GM21737 (cell line): ENCODE measurements at regions not wholly inside any gene's neighbourhood (a gene's known extent, or its start where the extent isn't known, plus 50 kb on each side); places are given as distances from the start of the nearest gene placed in this dataset.

ENCODE experiments used
- ATAC-seq: cut with Tn5 transposase; IDR thresholded peaks from one replicate; pipeline ENCODE4 v1.9.1; 2021; ENCODE audit warnings: mild to moderate bottlenecking, moderate library complexity; ENCODE audit not compliant: unreplicated experiment

- no peak for ATAC-seq
Observed at GRCh38 chr2:219765231-219765911, 137.9 kb downstream of the SLC4A3 start.

GRCh38 chr2:219766658-219767057, 139.2 kb downstream of the SLC4A3 start:
- no peak for ATAC-seq

- ATAC-seq = no peak
Observed at GRCh38 chr2:219769090-219769910, 141.9 kb downstream of the SLC4A3 start.

GRCh38 chr2:219772103-219772635, 144.7 kb downstream of the SLC4A3 start:
- no peak for ATAC-seq

- ATAC-seq = no peak
Observed at GRCh38 chr2:219772697-219773096, 145.3 kb downstream of the SLC4A3 start.

GRCh38 chr2:219775506-219775905, 148.1 kb downstream of the SLC4A3 start:
- no peak for ATAC-seq

GRCh38 chr2:219777388-219777787, 150.0 kb downstream of the SLC4A3 start:
- ATAC-seq = no peak

- ATAC-seq = no peak
Observed at GRCh38 chr2:219778189-219778588, 150.8 kb downstream of the SLC4A3 start.

GRCh38 chr2:219782737-219783348, 155.4 kb downstream of the SLC4A3 start:
- ATAC-seq = no peak

- no peak for ATAC-seq
Observed at GRCh38 chr2:219783359-219783975, 156.0 kb downstream of the SLC4A3 start.

GRCh38 chr2:219784178-219784577, 156.7 kb downstream of the SLC4A3 start:
- no peak for ATAC-seq

- ATAC-seq = no peak
Observed at GRCh38 chr2:219789476-219789875, 162.0 kb downstream of the SLC4A3 start.

GRCh38 chr2:219792446-219792845, 165.0 kb downstream of the SLC4A3 start:
- ATAC-seq = no peak

- ATAC-seq = no peak
Observed at GRCh38 chr2:219798430-219798829, 171.0 kb downstream of the SLC4A3 start.

- ATAC-seq = no peak
Observed at GRCh38 chr2:219803294-219803693, 175.9 kb downstream of the SLC4A3 start.

GRCh38 chr2:219810895-219811294, 183.5 kb downstream of the SLC4A3 start:
- ATAC-seq = no peak

- no peak for ATAC-seq
Observed at GRCh38 chr2:219812672-219813071, 185.2 kb downstream of the SLC4A3 start.

GRCh38 chr2:219820767-219821166, 193.3 kb downstream of the SLC4A3 start:
- no peak for ATAC-seq

GRCh38 chr2:219823574-219823973, 196.1 kb downstream of the SLC4A3 start:
- ATAC-seq = no peak

- ATAC-seq = no peak
Observed at GRCh38 chr2:219824996-219825395, 197.6 kb downstream of the SLC4A3 start.

- ATAC-seq = no peak
Observed at GRCh38 chr2:219828127-219828526, 200.7 kb downstream of the SLC4A3 start.
